ENCODE measurements at regions not wholly inside any gene's neighbourhood (a gene's known extent, or its start where the extent isn't known, plus 50 kb on each side); places are given as distances from the start of the nearest gene placed in this dataset.

DNA sequence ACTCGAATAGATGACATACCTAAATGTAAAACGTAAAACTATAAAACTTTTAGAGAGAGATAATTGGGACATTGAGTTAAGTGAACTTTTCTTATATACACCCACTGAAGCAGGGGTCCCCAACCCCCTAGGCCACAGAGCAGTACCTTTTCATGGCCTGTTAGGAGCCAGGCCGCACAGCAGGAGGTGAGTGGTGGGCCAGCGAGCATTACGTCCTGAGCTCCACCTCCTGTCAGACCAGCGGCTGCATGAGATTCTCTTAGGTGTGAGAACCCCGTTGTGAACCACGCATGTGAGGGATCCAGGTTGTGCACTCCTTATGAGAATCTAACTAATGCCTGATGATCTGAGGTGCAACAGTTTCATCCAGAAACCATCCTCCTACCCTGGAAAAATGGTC lies 114.8 kb downstream of the HMX1 start:
- no peak for DNase-seq (ENCODE audit: low spot score)

GRCh38 chr4:8754634-8755589 lies 116.7 kb downstream of the HMX1 start:
- no peak for DNase-seq (ENCODE audit: low spot score)

DNA sequence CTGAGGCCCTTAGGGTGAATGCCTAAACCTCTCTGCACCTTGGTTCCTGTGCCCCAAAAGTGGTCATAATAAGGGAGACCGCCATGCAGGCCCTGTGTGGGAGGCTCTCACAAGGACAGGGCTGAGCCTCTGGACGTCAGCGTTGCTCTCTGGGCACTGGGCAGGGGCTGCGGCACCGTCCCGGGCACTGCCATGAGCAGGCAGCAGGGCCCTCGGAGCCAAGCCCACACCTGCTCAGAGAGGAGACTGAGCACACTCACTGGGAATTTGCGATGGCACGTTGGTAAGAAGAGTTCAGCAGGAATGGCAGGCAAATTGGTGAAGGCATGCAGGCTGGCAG lies 123.4 kb downstream of the HMX1 start:
- DNase-seq (ENCODE audit: low spot score), result no peak

- DNase-seq (ENCODE audit: low spot score), result no peak
These were observed 124.0 kb downstream of the HMX1 start for GRCh38 chr4:8747467-8748235.

GRCh38 chr4:8746523-8747466 lies 124.8 kb downstream of the HMX1 start:
- DNase-seq (ENCODE audit: low spot score), result no peak

DNA sequence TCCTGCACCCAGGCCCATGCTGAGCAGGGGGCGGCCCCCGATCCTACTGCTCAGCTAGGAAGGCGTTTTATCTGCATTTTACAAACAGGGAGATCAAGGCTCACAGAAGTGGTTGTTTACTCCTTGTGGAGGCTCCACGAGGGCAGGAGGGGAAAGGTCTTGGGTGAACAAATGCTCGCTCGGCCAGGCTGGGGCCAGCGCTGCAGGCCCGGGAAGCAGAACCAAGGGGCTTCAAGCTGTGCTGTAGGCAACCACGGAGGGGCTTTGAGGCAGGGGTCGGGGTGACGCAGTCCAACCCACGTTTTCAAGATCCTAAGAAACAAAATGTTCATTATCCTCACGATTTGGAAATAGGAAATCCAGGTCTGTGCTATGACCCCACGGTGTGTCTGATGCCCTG lies 125.8 kb downstream of the HMX1 start:
- no peak for DNase-seq (ENCODE audit: low spot score)

DNA sequence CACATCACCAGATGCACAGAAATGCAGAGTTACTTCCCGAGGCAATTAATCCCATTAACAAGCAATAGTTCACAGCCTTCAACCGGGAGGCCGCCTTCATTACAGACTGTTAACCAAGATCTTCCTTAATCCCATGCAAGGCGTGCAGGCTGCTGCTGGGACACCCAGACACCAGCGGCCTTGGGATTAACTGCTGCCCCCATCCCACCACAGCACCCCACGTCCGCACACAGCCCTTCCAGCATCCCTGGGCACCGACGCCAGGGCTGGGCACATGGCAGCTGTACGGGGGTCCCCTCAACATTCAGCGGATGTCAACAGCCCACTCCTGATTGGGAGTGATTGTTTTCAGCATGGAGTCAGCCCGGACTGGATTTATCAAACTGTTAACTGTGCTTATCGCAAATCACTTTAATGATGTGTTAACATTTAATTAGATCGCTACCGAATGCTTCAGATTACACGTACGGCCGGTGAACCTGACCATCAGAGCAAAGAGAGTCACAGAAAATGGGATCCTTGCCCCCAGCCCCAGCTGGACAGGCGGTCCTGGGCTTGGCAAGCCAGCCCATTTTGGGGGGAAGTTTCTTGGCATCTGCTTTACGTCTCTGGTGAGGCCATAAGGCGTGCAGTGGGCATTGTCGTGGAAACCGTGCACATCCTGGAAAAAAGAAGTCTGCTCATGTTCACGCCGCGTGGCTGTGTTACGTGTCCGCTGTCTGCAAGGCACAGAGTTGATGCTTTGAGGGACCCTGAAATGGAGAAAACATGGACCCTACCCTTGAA lies 126.4 kb downstream of the HMX1 start:
- DNase-seq (ENCODE audit: low spot score), result no peak

- DNase-seq (ENCODE audit: low spot score), result no peak
These were observed 127.4 kb downstream of the HMX1 start for GRCh38 chr4:8744083-8744805.

DNA sequence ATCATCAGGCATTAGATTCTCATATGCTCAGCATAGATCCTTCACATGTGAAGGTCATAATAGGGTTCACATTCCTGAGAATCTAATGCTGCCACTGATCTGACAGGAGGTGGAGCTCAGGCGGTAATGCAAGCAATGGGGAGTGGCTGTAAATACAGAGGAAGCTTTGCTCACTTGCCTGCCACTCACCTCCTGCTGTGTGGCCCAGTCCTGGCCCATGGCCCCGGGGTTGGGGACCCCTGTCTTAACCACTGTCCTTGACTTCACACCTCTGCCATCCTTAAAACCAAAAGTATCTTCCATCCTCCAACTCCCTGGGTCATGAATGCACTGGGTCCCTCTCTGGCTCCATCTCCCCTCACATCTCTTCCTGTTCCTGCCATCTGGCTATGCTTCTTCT lies 129.1 kb downstream of the HMX1 start:
- no peak for DNase-seq (ENCODE audit: low spot score)

GRCh38 chr4:8741513-8742226 lies 130.0 kb downstream of the HMX1 start:
- DNase-seq (ENCODE audit: low spot score), result no peak

DNA sequence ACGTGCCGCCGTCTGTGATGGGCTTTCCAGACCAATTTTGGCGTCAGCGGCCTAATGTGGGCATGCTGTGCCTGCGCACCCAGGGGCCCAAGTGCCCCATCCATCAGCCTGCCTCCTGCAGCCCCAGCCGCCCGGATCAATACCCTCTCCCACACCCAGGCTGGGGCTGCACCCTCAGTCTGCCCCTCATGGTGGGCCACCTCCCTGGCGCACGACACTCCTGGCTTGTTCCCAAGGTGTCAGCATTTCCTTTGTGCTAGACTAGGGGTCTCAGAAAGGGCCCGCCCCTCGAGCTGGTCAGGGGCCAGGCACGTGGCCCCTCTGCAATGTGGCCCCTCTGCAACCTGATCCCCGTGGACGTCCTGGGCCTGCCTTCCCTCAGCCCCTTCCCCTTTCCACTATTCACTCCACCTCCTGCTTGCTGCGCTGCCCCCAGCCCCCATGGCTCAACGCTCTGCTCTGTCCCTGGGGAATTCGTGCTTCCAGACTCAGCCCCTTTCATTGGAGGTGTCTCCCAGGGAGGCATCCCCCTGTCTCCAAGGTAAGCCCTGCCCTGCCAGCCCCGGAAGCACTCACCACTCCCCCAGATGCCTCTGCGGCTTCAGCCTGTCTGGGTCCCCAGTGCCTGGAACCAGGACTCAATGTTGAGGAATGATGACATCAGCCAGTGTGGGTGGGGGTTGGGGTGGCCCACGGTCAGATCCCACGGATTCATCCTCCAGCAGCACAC lies 130.8 kb downstream of the HMX1 start:
- DNase-seq (ENCODE audit: low spot score), result no peak

- DNase-seq (ENCODE audit: low spot score), result no peak
These were observed 131.6 kb downstream of the HMX1 start for GRCh38 chr4:8739820-8740665.

DNA sequence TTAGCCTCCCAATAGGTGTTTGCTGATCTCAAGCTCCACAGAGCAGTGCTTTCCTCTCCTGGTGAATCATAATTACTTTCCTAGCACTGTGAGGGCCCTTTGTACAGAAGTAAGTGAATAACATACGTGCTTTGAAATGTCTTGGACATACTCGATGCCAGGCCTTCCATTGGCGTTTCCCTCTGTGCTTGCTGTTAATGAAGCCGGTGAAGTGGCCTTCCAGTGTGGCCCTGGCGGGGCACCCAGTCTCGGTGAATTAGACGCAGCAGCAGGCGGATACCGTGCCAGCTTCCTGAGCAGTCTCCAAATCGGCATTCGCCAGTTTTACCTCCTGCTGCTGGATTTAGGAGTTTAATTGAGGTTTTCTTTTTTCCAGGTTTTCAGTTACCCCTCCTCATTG lies 132.3 kb downstream of the HMX1 start:
- no peak for DNase-seq (ENCODE audit: low spot score)

DNA sequence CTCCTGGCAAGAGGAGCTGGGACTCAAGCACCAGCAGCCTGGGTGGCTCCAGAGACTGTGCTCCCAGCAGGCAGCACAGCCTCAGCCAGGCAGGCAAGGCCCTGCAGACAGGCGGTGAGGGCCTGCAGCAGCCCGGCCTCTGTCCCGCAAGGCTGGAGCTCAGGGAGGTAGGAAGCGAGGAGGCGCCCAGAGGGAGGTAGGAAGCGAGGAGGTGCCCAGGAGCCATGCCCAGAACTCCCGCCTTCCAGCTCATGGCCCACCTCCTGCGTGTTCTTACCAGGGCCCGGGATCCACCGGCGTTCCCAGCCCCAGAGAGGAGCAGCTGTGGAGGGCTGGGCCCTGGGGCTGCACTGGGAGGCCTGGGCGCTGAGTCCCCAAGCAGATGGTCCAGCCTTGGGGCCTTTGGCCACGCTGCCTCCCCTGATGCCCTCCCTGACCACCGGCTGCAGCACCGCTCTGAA lies 133.1 kb downstream of the HMX1 start:
- DNase-seq (ENCODE audit: low spot score), result no peak

GRCh38 chr4:8737601-8738279 lies 133.9 kb downstream of the HMX1 start:
- no peak for DNase-seq (ENCODE audit: low spot score)

GRCh38 chr4:8737075-8737474 lies 134.6 kb downstream of the HMX1 start:
- DNase-seq (ENCODE audit: low spot score), result no peak

- no peak for DNase-seq (ENCODE audit: low spot score)
These were observed 135.4 kb downstream of the HMX1 start for GRCh38 chr4:8736090-8736825.
